ENCODE measurements at regions not wholly inside any gene's neighbourhood (a gene's known extent, or its start where the extent isn't known, plus 50 kb on each side); places are given as distances from the start of the nearest gene placed in this dataset.

GRCh38 chr2:239602290-239603282, 201.8 kb upstream of the HDAC4 start:
- H3K27me3 ChIP-seq (ENCODE audit: control insufficient read depth in 2 of 2, insufficient read depth in 2 of 2, low read length in 2 of 2): peaks cover 0 to 61% of the 10 kb centered on the region in 2 experiments; a peak in 3 of 5 replicates
- no peaks in the 10 kb centered on the region for H3K4me1 ChIP-seq (replicated peaks in 1 of 2; ENCODE audit: control insufficient read depth in 2 of 2, insufficient read depth in 2 of 2, low read length in 2 of 2)
- BruUV-seq (replicated peaks): no TSS peak
- no peak for ATAC-seq
- ChIA-PET CTCF (ENCODE audit: low intra/inter-chr PET ratio) (no interaction called here), POLR2A (no interaction called here)
- no peaks in the 10 kb centered on the region for H3K9me1 ChIP-seq (ENCODE audit: control insufficient read depth, insufficient read depth, low read length)
- no peak overlapping the region for H3K4me2 ChIP-seq (ENCODE audit: insufficient read depth, low read length)
- H3K4me3 ChIP-seq: no peak overlapping the region
- no peaks in the 10 kb centered on the region for H3K36me3 ChIP-seq (ENCODE audit: control insufficient read depth, insufficient read depth, low read length)
- no peak overlapping the region for H3K9ac ChIP-seq (ENCODE audit: insufficient read depth in 1 of 2, low read depth in 2 of 2, low read length in 2 of 2)
- H3K79me2 ChIP-seq (ENCODE audit: control insufficient read depth, insufficient read depth, low read length): no peaks in the 10 kb centered on the region
- TF ChIP-seq CREBBP (IDR thresholded peaks at IDR 0.05; ENCODE audit: low read depth, low read length): no peak
- in situ Hi-C loops (cut with MboI): no loop called here
- DNase-seq (ENCODE audit: extremely low read depth in 1 of 4, low spot score in 3 of 4): no peak
- no peak overlapping the region for H2AFZ ChIP-seq (ENCODE audit: low read depth, low read length)
- no peaks in the 10 kb centered on the region; the same call in 1 of the 2 replicates for H4K20me1 ChIP-seq (replicated peaks; ENCODE audit: control insufficient read depth, insufficient read depth, low read length)
- H3K9me3 ChIP-seq (replicated peaks; ENCODE audit: control insufficient read depth, insufficient read depth, low read depth, low read length): no peaks in the 10 kb centered on the region
- WGBS (ENCODE audit: insufficient coverage, low coverage, missing lambda C conversion rate): under 1% methylated on average over 26 of the region's 30 CpGs
- intact Hi-C loops (cut with micrococcal nuclease): no loop called here
- no peak overlapping the region for H3K27ac ChIP-seq (ENCODE audit: extremely low read depth, low read depth, low read length)
- no peak for FAIRE-seq

GRCh38 chr2:239601880-239602279, 201.1 kb upstream of the HDAC4 start:
- no peaks in the 10 kb centered on the region for H3K9me3 ChIP-seq (replicated peaks; ENCODE audit: control insufficient read depth, insufficient read depth, low read depth, low read length)
- no peaks in the 10 kb centered on the region for H3K9me1 ChIP-seq (ENCODE audit: control insufficient read depth, insufficient read depth, low read length)
- in situ Hi-C loops (cut with MboI): no loop called here
- ChIA-PET CTCF (ENCODE audit: low intra/inter-chr PET ratio) (no interaction called here), POLR2A (no interaction called here)
- H3K4me3 ChIP-seq: no peak overlapping the region
- H4K20me1 ChIP-seq (replicated peaks; ENCODE audit: control insufficient read depth, insufficient read depth, low read length): no peaks in the 10 kb centered on the region; the same call in 1 of the 2 replicates
- DNase-seq (ENCODE audit: extremely low read depth in 1 of 4, low spot score in 3 of 4) (no peak), ATAC-seq (no peak), FAIRE-seq (no peak)
- no peaks in the 10 kb centered on the region for H3K4me1 ChIP-seq (replicated peaks in 1 of 2; ENCODE audit: control insufficient read depth in 2 of 2, insufficient read depth in 2 of 2, low read length in 2 of 2)
- no peak overlapping the region for H3K4me2 ChIP-seq (ENCODE audit: insufficient read depth, low read length)
- no peak overlapping the region for H3K9ac ChIP-seq (ENCODE audit: insufficient read depth in 1 of 2, low read depth in 2 of 2, low read length in 2 of 2)
- H3K27ac ChIP-seq (ENCODE audit: extremely low read depth, low read depth, low read length): no peak overlapping the region
- WGBS (ENCODE audit: insufficient coverage, low coverage, missing lambda C conversion rate): 0% methylated on average over 3 of the region's 7 CpGs
- BruUV-seq (replicated peaks): no TSS peak
- H2AFZ ChIP-seq (ENCODE audit: low read depth, low read length): no peak overlapping the region
- intact Hi-C loops (cut with micrococcal nuclease): no loop called here
- peaks cover 0 to 61% of the 10 kb centered on the region in 2 experiments; a peak in 3 of 5 replicates for H3K27me3 ChIP-seq (ENCODE audit: control insufficient read depth in 2 of 2, insufficient read depth in 2 of 2, low read length in 2 of 2)
- H3K79me2 ChIP-seq (ENCODE audit: control insufficient read depth, insufficient read depth, low read length): no peaks in the 10 kb centered on the region
- no peaks in the 10 kb centered on the region for H3K36me3 ChIP-seq (ENCODE audit: control insufficient read depth, insufficient read depth, low read length)
- TF ChIP-seq ZBTB11 (CRISPR knock-in tag; IDR thresholded peaks at IDR 0.05) (no peak), KAT2B (IDR thresholded peaks at IDR 0.05; ENCODE audit: low read depth, low read length) (no peak), SMAD4 (CRISPR knock-in tag; conservative IDR thresholded peaks at IDR 0.05) (no peak), ESRRB (CRISPR knock-in tag; IDR thresholded peaks at IDR 0.05; ENCODE audit: borderline replicate concordance) (no peak), ZNF184 (CRISPR knock-in tag; IDR thresholded peaks at IDR 0.05) (no peak), ZNF57 (CRISPR knock-in tag; IDR thresholded peaks at IDR 0.05) (no peak), KAT8 (IDR thresholded peaks at IDR 0.05; ENCODE audit: low read depth) (no peak), EZH2 (IDR thresholded peaks at IDR 0.05; ENCODE audit: borderline replicate concordance, low read depth, low read length) (no peak), L3MBTL2 (IDR thresholded peaks at IDR 0.05) (no peak), FOS (IDR thresholded peaks at IDR 0.05; ENCODE audit: extremely low read depth, insufficient read length) (no peak)
